Uterus (tissue), 3 donors: ENCODE measurements at regions not wholly inside any gene's neighbourhood (a gene's known extent, or its start where the extent isn't known, plus 50 kb on each side); places are given as distances from the start of the nearest gene placed in this dataset.

Source experiments
- DNase-seq, 2 donors: peaks; one replicate each; pipeline ENCODE4 v3.0.0-alpha.2; 2019 to 2020
- H3K27ac ChIP-seq, 2 donors: fragments of 200-600 bp; sonication (generic); 1 replicate in 1 of 2; 2 replicates in 1 of 2; pipeline ENCODE4 v1.5.1; 2016 to 2018
- H3K27me3 ChIP-seq, 2 donors: fragments of 200-600 bp; sonication (generic); one replicate each; pipeline ENCODE4 v1.5.1; 2018 to 2019; ENCODE audit warnings: control low read depth in 1 of 2
- H3K36me3 ChIP-seq, 2 donors: fragments of 200-600 bp; sonication (generic); one replicate each; pipeline ENCODE4 v1.5.1; 2019; ENCODE audit warnings: control low read depth in 1 of 2
- H3K4me1 ChIP-seq, 2 donors: fragments of 200-600 bp; sonication (generic); one replicate each; pipeline ENCODE4 v1.5.1; 2018 to 2019; ENCODE audit warnings: control low read depth in 1 of 2
- H3K4me3 ChIP-seq, 2 donors: fragments of 200-600 bp; sonication (generic); 1 replicate in 1 of 2; 2 replicates in 1 of 2; pipeline ENCODE4 v1.5.1; 2018 to 2019; ENCODE audit warnings: mild to moderate bottlenecking in 1 of 2
- H3K9me3 ChIP-seq, 2 donors: fragments of 200-600 bp; sonication (generic); one replicate each; pipeline ENCODE4 v1.5.1; 2019; ENCODE audit warnings: control low read depth in 1 of 2
- POLR2A ChIP-seq, 2 donors: fragments of 450-650 bp; IDR thresholded peaks; one replicate each; pipeline ENCODE4 v1.6.1; 2016; ENCODE audit warnings: antibody characterized with exemption in 2 of 2, mild to moderate bottlenecking in 1 of 2, moderate library complexity in 1 of 2
- intact Hi-C: fragments of 100-400 bp; cut with DNase I; formaldehyde crosslinking; loops from one replicate; pipeline ENCODE4 v1.15.1; 2023; ENCODE audit warnings: low total_unique reads
- TF ChIP-seq, protein P1 (sequence below), 4 experiments: fragments of 200-600 bp in 2 of 4; fragments of 450-650 bp in 2 of 4; sonication (generic) in 2 of 4; IDR thresholded peaks; one replicate each; pipeline ENCODE4 v1.5.1; 2016 to 2019; ENCODE audit warnings: antibody characterized with exemption in 4 of 4, mild to moderate bottlenecking in 2 of 4, moderate library complexity in 1 of 4
- donor health status: DM: yes; HTN: yes; CAD: no.

DNA sequence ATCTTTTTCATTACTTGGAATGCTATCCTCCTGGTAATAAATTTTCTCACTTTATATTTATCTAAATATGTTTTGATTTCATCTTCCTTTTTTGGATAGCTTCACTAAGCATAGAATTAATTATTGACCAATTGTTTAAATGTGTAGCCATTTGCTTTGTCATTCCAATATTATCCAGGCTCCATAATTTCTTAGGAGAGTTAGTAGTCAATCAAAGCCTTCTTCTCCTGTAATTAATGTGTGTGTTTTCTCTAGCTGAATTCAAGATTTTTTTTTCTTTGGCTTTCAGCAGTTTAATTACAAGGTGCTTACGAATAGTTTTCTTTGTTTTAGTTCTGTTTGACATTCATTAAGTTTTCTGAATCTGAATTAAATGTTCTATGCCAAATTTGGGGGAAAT is 545.9 kb upstream of the CELF2 start:
- H3K4me3 ChIP-seq: no peak overlapping the region
- intact Hi-C loops: no loop called here
- no peak overlapping the region for H3K27ac ChIP-seq
- no peaks in the 10 kb centered on the region for H3K9me3 ChIP-seq
- no peak for DNase-seq
- no peaks in the 10 kb centered on the region for H3K27me3 ChIP-seq
- TF ChIP-seq POLR2A (IDR thresholded peaks at IDR 0.05): no peak
- TF ChIP-seq, protein P1, sequence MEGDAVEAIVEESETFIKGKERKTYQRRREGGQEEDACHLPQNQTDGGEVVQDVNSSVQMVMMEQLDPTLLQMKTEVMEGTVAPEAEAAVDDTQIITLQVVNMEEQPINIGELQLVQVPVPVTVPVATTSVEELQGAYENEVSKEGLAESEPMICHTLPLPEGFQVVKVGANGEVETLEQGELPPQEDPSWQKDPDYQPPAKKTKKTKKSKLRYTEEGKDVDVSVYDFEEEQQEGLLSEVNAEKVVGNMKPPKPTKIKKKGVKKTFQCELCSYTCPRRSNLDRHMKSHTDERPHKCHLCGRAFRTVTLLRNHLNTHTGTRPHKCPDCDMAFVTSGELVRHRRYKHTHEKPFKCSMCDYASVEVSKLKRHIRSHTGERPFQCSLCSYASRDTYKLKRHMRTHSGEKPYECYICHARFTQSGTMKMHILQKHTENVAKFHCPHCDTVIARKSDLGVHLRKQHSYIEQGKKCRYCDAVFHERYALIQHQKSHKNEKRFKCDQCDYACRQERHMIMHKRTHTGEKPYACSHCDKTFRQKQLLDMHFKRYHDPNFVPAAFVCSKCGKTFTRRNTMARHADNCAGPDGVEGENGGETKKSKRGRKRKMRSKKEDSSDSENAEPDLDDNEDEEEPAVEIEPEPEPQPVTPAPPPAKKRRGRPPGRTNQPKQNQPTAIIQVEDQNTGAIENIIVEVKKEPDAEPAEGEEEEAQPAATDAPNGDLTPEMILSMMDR (IDR thresholded peaks at IDR 0.05): no peak
- H3K36me3 ChIP-seq: no peaks in the 10 kb centered on the region
- H3K4me1 ChIP-seq: no peaks in the 10 kb centered on the region

DNA sequence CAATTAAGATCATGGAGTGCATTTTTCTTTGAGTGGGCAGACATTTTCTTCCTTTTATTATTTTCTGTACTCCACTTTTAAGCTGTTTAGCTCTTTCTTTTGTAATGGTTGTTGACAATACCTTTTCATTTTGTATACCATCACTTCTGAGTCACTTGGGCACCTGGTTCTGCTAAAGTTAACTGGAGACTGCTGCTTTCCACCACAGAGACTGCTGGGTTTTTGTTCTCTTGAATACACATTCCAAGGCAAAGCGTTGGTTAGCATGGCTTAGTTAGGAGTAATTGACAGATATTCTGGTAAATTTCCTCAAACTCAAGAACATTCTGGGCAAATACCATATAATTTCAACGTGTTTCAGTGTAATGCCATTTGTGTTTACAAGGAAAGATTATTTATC is 541.9 kb upstream of the CELF2 start:
- no peaks in the 10 kb centered on the region for H3K4me1 ChIP-seq
- no peaks in the 10 kb centered on the region for H3K36me3 ChIP-seq
- DNase-seq: no peak
- H3K9me3 ChIP-seq: no peaks in the 10 kb centered on the region
- TF ChIP-seq, protein P1 (IDR thresholded peaks at IDR 0.05): no peak
- TF ChIP-seq POLR2A (IDR thresholded peaks at IDR 0.05): no peak
- intact Hi-C loops: no loop called here
- H3K27me3 ChIP-seq: no peaks in the 10 kb centered on the region
- no peak overlapping the region for H3K27ac ChIP-seq
- no peak overlapping the region for H3K4me3 ChIP-seq

DNA sequence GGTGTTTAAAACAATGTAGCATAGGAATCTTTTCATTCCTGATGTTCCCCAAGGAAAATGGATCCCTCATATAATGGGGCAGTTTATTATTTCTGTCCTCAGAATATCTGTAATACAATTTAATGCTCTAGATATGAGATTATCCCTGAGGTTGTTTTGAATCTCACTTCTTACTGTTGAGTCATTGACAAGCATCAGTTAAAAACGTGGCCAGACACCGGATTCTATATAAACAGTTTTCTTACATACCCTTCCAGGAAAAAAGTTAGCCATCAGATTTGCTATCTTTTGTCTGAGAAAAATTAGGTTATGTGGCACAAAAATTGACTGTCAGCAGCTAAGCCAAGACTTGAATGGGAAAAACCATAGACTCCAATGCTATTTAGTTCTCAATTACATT is 539.8 kb upstream of the CELF2 start:
- H3K27ac ChIP-seq: no peak overlapping the region
- H3K27me3 ChIP-seq: no peaks in the 10 kb centered on the region
- no peak for DNase-seq
- H3K9me3 ChIP-seq: no peaks in the 10 kb centered on the region
- no peaks in the 10 kb centered on the region for H3K36me3 ChIP-seq
- no peak overlapping the region for H3K4me3 ChIP-seq
- intact Hi-C loops: no loop called here
- no peak for TF ChIP-seq POLR2A (IDR thresholded peaks at IDR 0.05)
- TF ChIP-seq, protein P1 (IDR thresholded peaks at IDR 0.05): no peak
- no peaks in the 10 kb centered on the region for H3K4me1 ChIP-seq

DNA sequence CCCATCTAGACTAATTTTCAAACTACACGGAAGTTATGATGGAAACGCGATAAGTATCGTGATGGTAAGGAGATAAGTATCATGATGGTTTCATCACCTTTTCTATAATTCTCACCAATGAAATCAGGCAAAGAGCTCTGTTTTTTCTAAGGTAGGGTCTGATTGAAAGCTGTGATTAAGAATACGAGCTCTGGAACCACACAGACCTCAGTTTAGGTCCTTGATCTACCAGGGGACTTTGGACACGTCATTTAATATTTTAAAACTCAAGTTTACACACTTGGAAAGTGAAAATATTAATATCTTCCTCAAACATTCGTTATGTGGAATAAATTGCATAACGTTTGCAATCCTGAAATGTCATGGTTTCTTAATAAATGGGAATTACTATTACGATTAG is 538.2 kb upstream of the CELF2 start:
- DNase-seq: no peak

DNA sequence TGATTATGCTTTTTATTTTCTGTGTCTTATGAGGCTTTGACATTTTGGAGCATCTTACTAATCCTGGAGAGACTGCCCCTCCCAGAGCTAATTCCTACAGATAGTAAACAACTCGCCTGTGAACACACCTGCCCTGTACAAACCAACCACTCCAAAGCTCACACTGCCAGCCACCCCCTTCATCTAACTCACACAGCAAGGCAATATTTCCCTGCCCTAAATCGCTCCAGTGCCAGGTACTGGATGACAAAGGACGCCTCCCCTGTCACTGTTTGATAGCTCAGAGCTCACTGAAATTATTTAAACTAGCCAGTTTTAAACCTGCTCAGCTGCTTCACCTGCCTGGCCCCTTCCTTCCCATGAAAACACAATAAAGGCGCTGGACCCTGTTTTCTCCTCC is 535.1 kb upstream of the CELF2 start:
- Histone ChIP-seq H3K4me1 (no peaks in the 10 kb centered on the region), H3K4me3 (no peak overlapping the region), H3K36me3 (no peaks in the 10 kb centered on the region), H3K27me3 (no peaks in the 10 kb centered on the region), H3K27ac (no peak overlapping the region), H3K9me3 (no peaks in the 10 kb centered on the region)
- intact Hi-C loops: no loop called here
- DNase-seq: no peak
- TF ChIP-seq, protein P1 (IDR thresholded peaks at IDR 0.05): no peak
- no peak for TF ChIP-seq POLR2A (IDR thresholded peaks at IDR 0.05)

More for the DNA sequence above, 538.2 kb upstream of the CELF2 start:
- H3K4me1 ChIP-seq: no peaks in the 10 kb centered on the region
- H3K27me3 ChIP-seq: no peaks in the 10 kb centered on the region
- TF ChIP-seq POLR2A (IDR thresholded peaks at IDR 0.05): no peak
- TF ChIP-seq, protein P1 (IDR thresholded peaks at IDR 0.05): no peak
- no peaks in the 10 kb centered on the region for H3K36me3 ChIP-seq
- intact Hi-C loops: no loop called here
- H3K27ac ChIP-seq: no peak overlapping the region
- H3K9me3 ChIP-seq: no peaks in the 10 kb centered on the region
- H3K4me3 ChIP-seq: no peak overlapping the region
